ENCODE measurements at regions not wholly inside any gene's neighbourhood (a gene's known extent, or its start where the extent isn't known, plus 50 kb on each side); places are given as distances from the start of the nearest gene placed in this dataset.

GRCh38 chrX:13103914-13104274, 59.5 kb upstream of the FAM9C start:
- BruUV-seq (replicated peaks) = no TSS peak
- ChIA-PET RAD21 (ENCODE audit: low non-redundant PET in 1 of 2, low total read pairs in 2 of 2, uncharacterized antibody in 2 of 2, unreplicated experiment in 2 of 2) (no interaction called here), CTCF (no interaction called here), POLR2A (no interaction called here)
- TF ChIP-seq, protein P1, sequence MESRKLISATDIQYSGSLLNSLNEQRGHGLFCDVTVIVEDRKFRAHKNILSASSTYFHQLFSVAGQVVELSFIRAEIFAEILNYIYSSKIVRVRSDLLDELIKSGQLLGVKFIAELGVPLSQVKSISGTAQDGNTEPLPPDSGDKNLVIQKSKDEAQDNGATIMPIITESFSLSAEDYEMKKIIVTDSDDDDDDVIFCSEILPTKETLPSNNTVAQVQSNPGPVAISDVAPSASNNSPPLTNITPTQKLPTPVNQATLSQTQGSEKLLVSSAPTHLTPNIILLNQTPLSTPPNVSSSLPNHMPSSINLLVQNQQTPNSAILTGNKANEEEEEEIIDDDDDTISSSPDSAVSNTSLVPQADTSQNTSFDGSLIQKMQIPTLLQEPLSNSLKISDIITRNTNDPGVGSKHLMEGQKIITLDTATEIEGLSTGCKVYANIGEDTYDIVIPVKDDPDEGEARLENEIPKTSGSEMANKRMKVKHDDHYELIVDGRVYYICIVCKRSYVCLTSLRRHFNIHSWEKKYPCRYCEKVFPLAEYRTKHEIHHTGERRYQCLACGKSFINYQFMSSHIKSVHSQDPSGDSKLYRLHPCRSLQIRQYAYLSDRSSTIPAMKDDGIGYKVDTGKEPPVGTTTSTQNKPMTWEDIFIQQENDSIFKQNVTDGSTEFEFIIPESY (IDR thresholded peaks at IDR 0.05; ENCODE audit: extremely low read depth, insufficient replicate concordance, low read length) = no peak
- TF ChIP-seq POLR2AphosphoS5 (IDR thresholded peaks at IDR 0.05; ENCODE audit: low read depth, low read length) (no peak), EZH2phosphoT487 (IDR thresholded peaks at IDR 0.05; ENCODE audit: borderline replicate concordance) (no peak), JUND (IDR thresholded peaks at IDR 0.05) (no peak), RAD21 (IDR thresholded peaks at IDR 0.05; ENCODE audit: low read depth) (no peak), MAX (IDR thresholded peaks at IDR 0.05) (no peak), ELF1 (IDR thresholded peaks at IDR 0.05; ENCODE audit: borderline replicate concordance, low read depth) (no peak), FOSL1 (IDR thresholded peaks at IDR 0.05; ENCODE audit: low read depth) (no peak), CBX3 (IDR thresholded peaks at IDR 0.05; ENCODE audit: low read depth) (no peak), SP1 (IDR thresholded peaks at IDR 0.05; ENCODE audit: low read depth) (no peak), ATF3 (IDR thresholded peaks at IDR 0.05) (no peak), EGR1 (IDR thresholded peaks at IDR 0.05; ENCODE audit: low read depth) (no peak)
- Histone ChIP-seq H3K9ac (ENCODE audit: low read length) (no peak overlapping the region), H3K36me3 (ENCODE audit: control insufficient read depth in 1 of 2, insufficient read depth in 2 of 2, low read length in 2 of 2) (no peaks in the 10 kb centered on the region), H3K4me1 (ENCODE audit: control insufficient read depth in 1 of 2, insufficient read depth in 2 of 2, low read length in 2 of 2) (peaks cover 15 to 32% of the 10 kb centered on the region in 2 experiments), H3K27me3 (ENCODE audit: insufficient read depth, low read length) (no peaks in the 10 kb centered on the region), H3K4me3 (replicated peaks in 1 of 2; ENCODE audit: low read depth in 1 of 2, low read length in 2 of 2) (no peak overlapping the region), H2AFZ (ENCODE audit: low read depth, low read length, poor library complexity, severe bottlenecking) (no peak overlapping the region), H3K9me3 (ENCODE audit: control insufficient read depth in 1 of 2, insufficient read depth in 1 of 2, low read depth in 1 of 2, low read length in 2 of 2) (no peaks in the 10 kb centered on the region), H3K4me2 (ENCODE audit: low read length) (no peak overlapping the region), H4K20me1 (ENCODE audit: insufficient read depth) (no peaks in the 10 kb centered on the region), H3K27ac (ENCODE audit: low read depth, low read length) (no peak overlapping the region), H3K9me2 (ENCODE audit: insufficient read depth) (no peaks in the 10 kb centered on the region), H3K79me2 (ENCODE audit: insufficient read depth, low read length) (no peaks in the 10 kb centered on the region)
- DNase-seq (ENCODE audit: low read depth, low spot score) (no peak), ATAC-seq (no peak)
- intact Hi-C loops (cut with micrococcal nuclease) = loop anchor here (10.0 kb wide), 1 partner anchor 119 kb away; no protein-coding TSS in a partner anchor

Measured in HCT116 (cell line).